HK-2 (cell line): ENCODE measurements at regions not wholly inside any gene's neighbourhood (a gene's known extent, or its start where the extent isn't known, plus 50 kb on each side); places are given as distances from the start of the nearest gene placed in this dataset.
"Not testable (repeated sequence)": the region's sequence is repeated elsewhere in the genome, so short reads cannot be mapped to it uniquely, and the experiment has no call there.

Experiments
- DNase-seq: peaks from one replicate; pipeline ENCODE4 v3.0.0-alpha.2; 2018; ENCODE audit not compliant: unreplicated experiment

- DNase-seq = no peak
These were observed 276.1 kb upstream of the SPAG17 start for GRCh38 chr1:118461154-118461553.

GRCh38 chr1:118459871-118460270 lies 274.8 kb upstream of the SPAG17 start:
- no peak for DNase-seq

GRCh38 chr1:118453856-118454255 lies 268.8 kb upstream of the SPAG17 start:
- not testable (repeated sequence) for DNase-seq

- DNase-seq = no peak
These were observed 260.1 kb upstream of the SPAG17 start for GRCh38 chr1:118445156-118445555.

GRCh38 chr1:118442214-118442613 lies 257.2 kb upstream of the SPAG17 start:
- no peak for DNase-seq

- DNase-seq = no peak
These were observed 252.6 kb upstream of the SPAG17 start for GRCh38 chr1:118437664-118438063.

GRCh38 chr1:118429856-118430255 lies 244.8 kb upstream of the SPAG17 start:
- no peak for DNase-seq

- no peak for DNase-seq
These were observed 236.9 kb upstream of the SPAG17 start for GRCh38 chr1:118421868-118422350.

- no peak for DNase-seq
These were observed 219.0 kb upstream of the SPAG17 start for GRCh38 chr1:118404024-118404423.

GRCh38 chr1:118397496-118397859 lies 212.4 kb upstream of the SPAG17 start:
- DNase-seq = no peak

GRCh38 chr1:118396829-118397495 lies 211.9 kb upstream of the SPAG17 start:
- no peak for DNase-seq

- DNase-seq = no peak
These were observed 211.3 kb upstream of the SPAG17 start for GRCh38 chr1:118396279-118396678.

- no peak for DNase-seq
These were observed 210.5 kb upstream of the SPAG17 start for GRCh38 chr1:118395430-118395991.

- DNase-seq = no peak
These were observed 205.9 kb upstream of the SPAG17 start for GRCh38 chr1:118390955-118391354.

- no peak for DNase-seq
These were observed 203.4 kb upstream of the SPAG17 start for GRCh38 chr1:118388301-118388959.

GRCh38 chr1:118381197-118381869 lies 196.3 kb upstream of the SPAG17 start:
- DNase-seq = no peak

- not testable (repeated sequence) for DNase-seq
These were observed 192.2 kb upstream of the SPAG17 start for GRCh38 chr1:118377183-118377582.

GRCh38 chr1:118371612-118372011 lies 186.6 kb upstream of the SPAG17 start:
- no peak for DNase-seq

- no peak for DNase-seq
These were observed 185.8 kb upstream of the SPAG17 start for GRCh38 chr1:118370861-118371260.

- DNase-seq = no peak
These were observed 181.3 kb upstream of the SPAG17 start for GRCh38 chr1:118366286-118366685.

GRCh38 chr1:118364882-118365281 lies 179.9 kb upstream of the SPAG17 start:
- no peak for DNase-seq

GRCh38 chr1:118363396-118363795 lies 178.4 kb upstream of the SPAG17 start:
- DNase-seq = no peak

GRCh38 chr1:118360817-118361216 lies 175.8 kb upstream of the SPAG17 start:
- DNase-seq = no peak
